H1 (cell line): ENCODE measurements at regions not wholly inside any gene's neighbourhood (a gene's known extent, or its start where the extent isn't known, plus 50 kb on each side); places are given as distances from the start of the nearest gene placed in this dataset.

Experiments
- CTCF ChIA-PET: fragments of 300-600 bp; sonication (Branson Sonifier 250); formaldehyde crosslinking; loops from one replicate; lab custom pipeline; 2021; ENCODE audit not compliant: partially characterized antibody; lab: Charles Lee
- POLR2A ChIA-PET: fragments of 300-600 bp; sonication (Branson Sonifier 250); formaldehyde crosslinking; loops from one replicate; lab custom pipeline; 2021; ENCODE audit warnings: inconsistent platforms; ENCODE audit not compliant: partially characterized antibody; lab: Charles Lee
- DNase-seq, 2 experiments: peaks; one replicate each; pipeline versions ENCODE4 v3.0.0 to v3.0.0-alpha.2; 2010 to 2022; ENCODE audit warnings: low spot score in 2 of 2, low read depth in 1 of 2, mixed read lengths in 1 of 2
- FAIRE-seq: peaks from 2 replicates; lab custom pipeline; 2011; peaks lifted over from hg19 to GRCh38; lab: Jason Lieb, UNC
- H2AFZ ChIP-seq: 2 replicates; pipeline ENCODE4 v1.8.1; 2012; ENCODE audit warnings: low read length, inconsistent platforms
- H2AK5ac ChIP-seq: 2 replicates; pipeline ENCODE4 v1.6.1; 2013; ENCODE audit warnings: low read depth, low read length
- H2BK120ac ChIP-seq: replicated peaks from 2 replicates; pipeline ENCODE3; 2013; ENCODE audit warnings: low read depth, low read length, inconsistent platforms
- H2BK12ac ChIP-seq: 2 replicates; pipeline ENCODE4 v1.6.1; 2013; ENCODE audit warnings: low read depth, low read length
- H2BK15ac ChIP-seq: 2 replicates; pipeline ENCODE4 v1.6.1; 2013; ENCODE audit warnings: low read length
- H2BK20ac ChIP-seq: 2 replicates; pipeline ENCODE4 v1.6.1; 2013; ENCODE audit warnings: low read length
- H2BK5ac ChIP-seq: 2 replicates; pipeline ENCODE4 v1.6.1; 2013; ENCODE audit warnings: low read depth, low read length
- H3K14ac ChIP-seq: 2 replicates; pipeline ENCODE4 v1.6.1; 2013; ENCODE audit warnings: inconsistent platforms; ENCODE audit not compliant: insufficient read length
- H3K18ac ChIP-seq: 2 replicates; pipeline ENCODE4 v1.6.1; 2013; ENCODE audit warnings: low read length; ENCODE audit errors: extremely low read depth
- H3K23ac ChIP-seq: 2 replicates; pipeline ENCODE4 v1.6.1; 2013; ENCODE audit warnings: inconsistent platforms; ENCODE audit not compliant: insufficient read length
- H3K23me2 ChIP-seq: 2 replicates; pipeline ENCODE4 v1.6.1; 2013; ENCODE audit warnings: low read depth, low read length
- H3K27ac ChIP-seq: 2 replicates; pipeline ENCODE4 v1.6.1; 2011; ENCODE audit warnings: low read depth, low read length, inconsistent platforms
- H3K27me3 ChIP-seq, 4 experiments: replicated peaks in 1 of 4; 1 replicate in 1 of 4; 2 replicates in 3 of 4; pipeline versions ENCODE4 v1.6.1 to v1.8.1; 2011 to 2013; ENCODE audit warnings: low read length in 3 of 4, mild to moderate bottlenecking in 3 of 4, inconsistent platforms in 2 of 4, mixed read lengths in 2 of 4, moderate library complexity in 1 of 4; ENCODE audit not compliant: control insufficient read depth in 3 of 4, insufficient read depth in 3 of 4; ENCODE audit errors: extremely low read depth in 1 of 4
- H3K36me3 ChIP-seq, 4 experiments: 2 replicates each; pipeline versions ENCODE4 v1.6.1 to v1.8.1; 2011 to 2013; ENCODE audit warnings: mild to moderate bottlenecking in 4 of 4, low read length in 3 of 4, moderate library complexity in 2 of 4, control low read depth in 1 of 4, inconsistent platforms in 1 of 4; ENCODE audit not compliant: insufficient read depth in 4 of 4, control insufficient read depth in 2 of 4
- H3K4ac ChIP-seq: replicated peaks from 2 replicates; pipeline ENCODE3; 2013; ENCODE audit warnings: low read length, low read depth, mixed read lengths, inconsistent platforms; ENCODE audit not compliant: insufficient read length
- H3K4me1 ChIP-seq, 4 experiments: replicated peaks in 1 of 4; 1 replicate in 1 of 4; 2 replicates in 3 of 4; pipeline versions ENCODE4 v1.6.1 to v1.8.1; 2011 to 2013; ENCODE audit warnings: low read length in 3 of 4, inconsistent platforms in 2 of 4, mixed read lengths in 1 of 4; ENCODE audit not compliant: insufficient read depth in 4 of 4, control insufficient read depth in 3 of 4
- H3K4me2 ChIP-seq, 2 experiments: 2 replicates each; pipeline versions ENCODE4 v1.6.1 to v1.8.1; 2011 to 2013; ENCODE audit warnings: low read depth in 2 of 2, low read length in 2 of 2, control low read depth in 1 of 2, inconsistent platforms in 1 of 2, mild to moderate bottlenecking in 1 of 2; ENCODE audit not compliant: insufficient read depth in 1 of 2
- H3K4me3 ChIP-seq, 4 experiments: fragments of 200-600, 300-600 bp in 1 of 4; sonication (generic), shearing (Covaris generic), sonication (Bioruptor Twin) in 1 of 4; 2 replicates each; pipeline versions ENCODE4 v1.5.1 to v1.8.1; 2011 to 2016; ENCODE audit warnings: low read length in 4 of 4, low read depth in 3 of 4, control low read depth in 2 of 4, inconsistent platforms in 2 of 4, mild to moderate bottlenecking in 2 of 4, mixed read lengths in 1 of 4, moderate library complexity in 1 of 4; ENCODE audit not compliant: insufficient read depth in 2 of 4; ENCODE audit errors: extremely low read depth in 1 of 4
- H3K56ac ChIP-seq: replicated peaks from 2 replicates; pipeline ENCODE3; 2013; ENCODE audit warnings: low read depth, mild to moderate bottlenecking, mixed read lengths, low read length, inconsistent platforms; ENCODE audit not compliant: insufficient read length
- H3K79me1 ChIP-seq: 2 replicates; pipeline ENCODE4 v1.6.1; 2013; ENCODE audit warnings: low read depth, low read length, control low read depth
- H3K79me2 ChIP-seq, 2 experiments: 2 replicates each; pipeline versions ENCODE4 v1.6.1 to v1.8.1; 2012 to 2013; ENCODE audit warnings: low read length in 2 of 2, mild to moderate bottlenecking in 2 of 2, inconsistent platforms in 1 of 2; ENCODE audit not compliant: insufficient read depth in 2 of 2, control insufficient read depth in 1 of 2
- H3K9ac ChIP-seq, 4 experiments: replicated peaks in 1 of 4; 1 replicate in 1 of 4; 2 replicates in 3 of 4; pipeline versions ENCODE4 v1.6.1 to v1.8.1; 2011 to 2013; ENCODE audit warnings: low read depth in 3 of 4, low read length in 3 of 4, control low read depth in 2 of 4, mild to moderate bottlenecking in 2 of 4, moderate library complexity in 2 of 4, inconsistent platforms in 1 of 4; ENCODE audit errors: extremely low read depth in 1 of 4
- H3K9me3 ChIP-seq, 2 experiments: 2 replicates each; pipeline versions ENCODE4 v1.6.1 to v1.8.1; 2012 to 2013; ENCODE audit warnings: mild to moderate bottlenecking in 2 of 2, moderate library complexity in 2 of 2, control low read depth in 1 of 2, inconsistent platforms in 1 of 2, low read depth in 1 of 2, low read length in 1 of 2, mixed read lengths in 1 of 2; ENCODE audit not compliant: insufficient read depth in 2 of 2
- H4K20me1 ChIP-seq, 2 experiments: replicated peaks in 1 of 2; 2 replicates each; pipeline versions ENCODE3 to v1.8.1; 2011 to 2013; ENCODE audit warnings: inconsistent platforms in 2 of 2, low read length in 2 of 2, mild to moderate bottlenecking in 1 of 2; ENCODE audit not compliant: insufficient read depth in 2 of 2, control insufficient read depth in 1 of 2
- H4K5ac ChIP-seq: 2 replicates; pipeline ENCODE4 v1.6.1; 2013; ENCODE audit warnings: low read length, low read depth, mixed read lengths, inconsistent platforms; ENCODE audit not compliant: insufficient read length
- H4K8ac ChIP-seq: 2 replicates; pipeline ENCODE4 v1.8.0; 2013; ENCODE audit warnings: mild to moderate bottlenecking, moderate library complexity, low read length, inconsistent platforms; ENCODE audit not compliant: insufficient read depth; ENCODE audit errors: extremely low read depth
- H4K91ac ChIP-seq: replicated peaks from 2 replicates; pipeline ENCODE3; 2013; ENCODE audit warnings: low read length, mixed read lengths, inconsistent platforms; ENCODE audit not compliant: insufficient read length
- CHD1 ChIP-seq: IDR thresholded peaks from 2 replicates; pipeline ENCODE4 v1.6.1; 2012; ENCODE audit warnings: low read depth, low read length, improper control_type of control experiment
- GABPA ChIP-seq: IDR thresholded peaks from 2 replicates; pipeline ENCODE4 v1.6.1; 2011; ENCODE audit warnings: mild to moderate bottlenecking, low read length, moderate library complexity, borderline replicate concordance; ENCODE audit not compliant: insufficient read depth
- HDAC6 ChIP-seq: IDR thresholded peaks from one replicate; pipeline ENCODE4 v1.7.1; 2012; ENCODE audit warnings: low read depth, mild to moderate bottlenecking, inconsistent platforms, low read length, moderate library complexity
- JUN ChIP-seq: IDR thresholded peaks from 2 replicates; pipeline ENCODE4 v1.6.1; 2011; ENCODE audit warnings: low read depth, mild to moderate bottlenecking, improper control_type of control experiment, low read length
- JUND ChIP-seq: IDR thresholded peaks from 2 replicates; pipeline ENCODE4 v1.6.1; 2011; ENCODE audit warnings: mild to moderate bottlenecking, improper control_type of control experiment, low read length
- RAD21 ChIP-seq, 2 experiments: IDR thresholded peaks in 1 of 2; conservative IDR thresholded peaks in 1 of 2; 2 replicates each; pipeline ENCODE4 v1.6.1; 2011; ENCODE audit warnings: low read depth in 2 of 2, low read length in 2 of 2, improper control_type of control experiment in 1 of 2, inconsistent platforms in 1 of 2, mild to moderate bottlenecking in 1 of 2, moderate library complexity in 1 of 2
- RBBP5 ChIP-seq: IDR thresholded peaks from 2 replicates; pipeline ENCODE4 v1.7.1; 2012; ENCODE audit warnings: low read depth, mild to moderate bottlenecking, inconsistent platforms, low read length, moderate library complexity, borderline replicate concordance
- SIX5 ChIP-seq: IDR thresholded peaks from 2 replicates; pipeline ENCODE4 v1.6.1; 2011; ENCODE audit warnings: mild to moderate bottlenecking, low read depth, low read length
- SP1 ChIP-seq: IDR thresholded peaks from 2 replicates; pipeline ENCODE4 v1.6.1; 2011; ENCODE audit warnings: low read depth, low read length
- YY1 ChIP-seq: IDR thresholded peaks from 2 replicates; pipeline ENCODE4 v1.6.1; 2011; ENCODE audit warnings: low read depth, mild to moderate bottlenecking, low read length
- WGBS, 2 experiments: shearing (Covaris generic) in 1 of 2; methylation state at CpG; one replicate each; pipeline versions ENCODE4 v1.1.6 to v1.1.7; 2013 to 2015; ENCODE audit warnings: low lambda C conversion rate in 2 of 2, mixed read lengths in 2 of 2, inconsistent platforms in 1 of 2, low coverage in 1 of 2, missing lambda C conversion rate in 1 of 2; ENCODE audit not compliant: insufficient replicate concordance in 2 of 2, insufficient coverage in 1 of 2, insufficient read length in 1 of 2; ENCODE audit errors: extremely low coverage in 1 of 2, missing lambda C conversion rate in 1 of 2; 5-methylcytosine and 5-hydroxymethylcytosine counted together
- TF ChIP-seq, protein P1 (sequence below): IDR thresholded peaks from 2 replicates; pipeline ENCODE4 v1.6.1; 2012; ENCODE audit warnings: inconsistent platforms
- TF ChIP-seq, protein P2 (sequence below): IDR thresholded peaks from 2 replicates; pipeline ENCODE4 v1.6.1; 2012; ENCODE audit warnings: inconsistent platforms

DNA sequence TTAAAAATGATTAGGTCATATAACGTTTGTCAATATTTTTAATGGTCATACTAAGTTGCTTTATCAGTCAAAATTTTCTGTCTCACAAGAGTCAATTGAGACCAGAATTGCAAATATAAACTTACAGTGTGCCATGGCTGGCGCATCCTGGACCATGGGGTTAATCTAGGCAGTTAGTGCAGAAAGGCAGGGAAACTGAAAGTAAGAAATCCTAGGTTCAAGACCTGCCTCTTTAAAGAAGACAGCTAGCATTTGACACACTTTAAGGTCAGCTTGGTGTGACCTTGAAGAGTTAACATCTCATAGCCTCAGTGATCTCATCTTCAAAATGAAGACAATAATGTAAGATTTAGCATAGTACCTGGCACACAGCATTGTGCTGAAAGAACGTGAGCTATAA, 210.0 kb upstream of the DAB1 start:
- Histone ChIP-seq H4K91ac (no peak overlapping the region), H4K8ac (no peak overlapping the region), H3K23ac (no peak overlapping the region), H3K4me1 (peaks cover 0 to 5% (median 2%) of the 10 kb centered on the region in 4 experiments; a peak in 5 of 7 replicates), H3K14ac (no peak overlapping the region), H2AK5ac (no peak overlapping the region), H3K79me2 (no peaks in the 10 kb centered on the region), H3K23me2 (no peaks in the 10 kb centered on the region; the same call in 1 of the 2 replicates), H3K27me3 (no peaks in the 10 kb centered on the region), H3K4me2 (no peak overlapping the region), H3K56ac (no peak overlapping the region), H3K4ac (no peak overlapping the region), H2BK120ac (no peak overlapping the region), H2BK15ac (no peak overlapping the region), H3K36me3 (no peaks in the 10 kb centered on the region), H2BK12ac (no peak overlapping the region), H4K20me1 (no peaks in the 10 kb centered on the region), H3K79me1 (no peaks in the 10 kb centered on the region), H3K4me3 (no peak overlapping the region), H2AFZ (no peak overlapping the region), H4K5ac (no peak overlapping the region), H2BK20ac (no peak overlapping the region), H3K9ac (no peak overlapping the region), H3K18ac (no peak overlapping the region), H2BK5ac (no peak overlapping the region), H3K27ac (no peak overlapping the region), H3K9me3 (no peaks in the 10 kb centered on the region)
- FAIRE-seq (no peak), DNase-seq (no peak)
- POLR2A ChIA-PET, result no interaction called here
- CTCF ChIA-PET, result interaction anchor here (1.1 to 1.2 kb wide), 2 partner anchors 9 to 30 kb away, joined by 3 to 4 read pairs; no protein-coding TSS in a partner anchor
- no peak for TF ChIP-seq GABPA
- TF ChIP-seq, protein P1, sequence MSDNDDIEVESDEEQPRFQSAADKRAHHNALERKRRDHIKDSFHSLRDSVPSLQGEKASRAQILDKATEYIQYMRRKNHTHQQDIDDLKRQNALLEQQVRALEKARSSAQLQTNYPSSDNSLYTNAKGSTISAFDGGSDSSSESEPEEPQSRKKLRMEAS, result no peak
- no peak for TF ChIP-seq HDAC6
- TF ChIP-seq JUN, result no peak
- TF ChIP-seq SP1, result no peak
- TF ChIP-seq RAD21 (IDR thresholded peaks at IDR 0.05 in 1 of 2, conservative IDR thresholded peaks at IDR 0.05 in 1 of 2; ENCODE audit: low read depth in 2 of 2, low read length in 2 of 2), result no peak
- TF ChIP-seq JUND, result no peak
- TF ChIP-seq, protein P2, sequence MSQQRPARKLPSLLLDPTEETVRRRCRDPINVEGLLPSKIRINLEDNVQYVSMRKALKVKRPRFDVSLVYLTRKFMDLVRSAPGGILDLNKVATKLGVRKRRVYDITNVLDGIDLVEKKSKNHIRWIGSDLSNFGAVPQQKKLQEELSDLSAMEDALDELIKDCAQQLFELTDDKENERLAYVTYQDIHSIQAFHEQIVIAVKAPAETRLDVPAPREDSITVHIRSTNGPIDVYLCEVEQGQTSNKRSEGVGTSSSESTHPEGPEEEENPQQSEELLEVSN, result no peak
- no peak for TF ChIP-seq SIX5
- no peak for TF ChIP-seq YY1
- TF ChIP-seq CHD1, result no peak
- TF ChIP-seq RBBP5, result no peak
- WGBS, 2 experiments, result 83% methylated on average over 3 of the region's 3 CpGs; no CpG with 5 or more reads in 1 of the 2 experiments
